ENCODE measurements at regions not wholly inside any gene's neighbourhood (a gene's known extent, or its start where the extent isn't known, plus 50 kb on each side); places are given as distances from the start of the nearest gene placed in this dataset.

- H3K27ac Mint-ChIP-seq: no peak overlapping the region
- Histone ChIP-seq H3K9me3 (ENCODE audit: control insufficient read depth in 1 of 2, low read length in 2 of 2) (no peaks in the 10 kb centered on the region), H3K27ac (ENCODE audit: low read depth, low read length) (no peak overlapping the region), H3K4me1 (ENCODE audit: insufficient read depth, low read length) (no peaks in the 10 kb centered on the region), H3K27me3 (ENCODE audit: insufficient read depth, low read length) (no peaks in the 10 kb centered on the region), H3K4me3 (ENCODE audit: low read length in 2 of 2) (no peak overlapping the region), H3K36me3 (ENCODE audit: insufficient read depth, low read length) (no peaks in the 10 kb centered on the region)
- DNase-seq: no peak
- H3K36me3 Mint-ChIP-seq: no peaks in the 10 kb centered on the region
- peaks cover 0 to 8% (median under 1%) of the 10 kb centered on the region in 8 donors for H3K9me3 Mint-ChIP-seq
- CTCF ChIA-PET (ENCODE audit: partially characterized antibody): no interaction called here
- H3K4me1 Mint-ChIP-seq: no peaks in the 10 kb centered on the region
- peaks cover 0 to 2% of the 10 kb centered on the region in 2 donors for H3K27me3 Mint-ChIP-seq
- no peak overlapping the region for H3K4me3 Mint-ChIP-seq
- intact Hi-C loops (cut with micrococcal nuclease): no loop called here
- POLR2A ChIA-PET (ENCODE audit: partially characterized antibody): no interaction called here
These were observed 264.4 kb downstream of the UQCRFS1 start for GRCh38 chr19:28948566-28948965.

DNA sequence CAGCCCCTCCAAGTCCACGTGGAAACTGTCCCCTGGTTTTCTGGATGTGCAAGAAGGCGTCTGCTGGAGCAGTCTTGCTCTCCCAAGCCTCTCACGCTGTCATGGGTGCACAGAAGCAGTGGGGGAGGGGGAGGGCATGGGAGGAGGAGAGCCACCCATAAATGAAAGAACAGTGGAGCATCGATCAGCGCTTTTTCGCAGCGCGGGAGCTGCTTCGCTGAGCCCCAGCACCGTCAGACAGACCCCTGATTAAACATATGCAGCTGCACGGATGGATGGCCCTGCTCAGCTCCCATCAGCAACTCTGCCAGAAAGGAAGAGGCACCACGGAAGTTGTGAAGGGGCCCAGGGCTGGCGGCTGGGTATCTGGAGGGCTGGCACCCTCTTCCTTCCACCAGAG lies 264.9 kb downstream of the UQCRFS1 start:
- no peak for DNase-seq
- no peak overlapping the region for H3K4me3 Mint-ChIP-seq
- H3K36me3 Mint-ChIP-seq: no peaks in the 10 kb centered on the region
- H3K4me1 Mint-ChIP-seq: no peaks in the 10 kb centered on the region
- H3K27ac Mint-ChIP-seq: no peak overlapping the region
- Histone ChIP-seq H3K4me3 (ENCODE audit: low read length in 2 of 2) (no peak overlapping the region), H3K27ac (ENCODE audit: low read depth, low read length) (no peak overlapping the region), H3K36me3 (ENCODE audit: insufficient read depth, low read length) (no peaks in the 10 kb centered on the region), H3K9me3 (ENCODE audit: control insufficient read depth in 1 of 2, low read length in 2 of 2) (no peaks in the 10 kb centered on the region), H3K27me3 (ENCODE audit: insufficient read depth, low read length) (no peaks in the 10 kb centered on the region), H3K4me1 (ENCODE audit: insufficient read depth, low read length) (no peaks in the 10 kb centered on the region)
- peaks cover 0 to 4% (median under 1%) of the 10 kb centered on the region in 8 donors for H3K9me3 Mint-ChIP-seq
- POLR2A ChIA-PET (ENCODE audit: partially characterized antibody): no interaction called here
- CTCF ChIA-PET (ENCODE audit: partially characterized antibody): no interaction called here
- peaks cover 0 to 2% of the 10 kb centered on the region in 2 donors for H3K27me3 Mint-ChIP-seq
- intact Hi-C loops (cut with micrococcal nuclease): no loop called here

GRCh38 chr19:28943651-28944050 lies 269.3 kb downstream of the UQCRFS1 start:
- ChIA-PET CTCF (ENCODE audit: partially characterized antibody) (no interaction called here), POLR2A (ENCODE audit: partially characterized antibody) (no interaction called here)
- peaks cover 0 to 4% of the 10 kb centered on the region in 2 donors for H3K27me3 Mint-ChIP-seq
- Histone ChIP-seq H3K4me3 (ENCODE audit: low read length in 2 of 2) (no peak overlapping the region), H3K27ac (ENCODE audit: low read depth, low read length) (no peak overlapping the region), H3K36me3 (ENCODE audit: insufficient read depth, low read length) (no peaks in the 10 kb centered on the region), H3K4me1 (ENCODE audit: insufficient read depth, low read length) (no peaks in the 10 kb centered on the region), H3K9me3 (ENCODE audit: control insufficient read depth in 1 of 2, low read length in 2 of 2) (no peaks in the 10 kb centered on the region), H3K27me3 (ENCODE audit: insufficient read depth, low read length) (no peaks in the 10 kb centered on the region)
- no peaks in the 10 kb centered on the region for H3K36me3 Mint-ChIP-seq
- intact Hi-C loops (cut with micrococcal nuclease): no loop called here
- DNase-seq: no peak
- H3K4me3 Mint-ChIP-seq: no peak overlapping the region
- no peak overlapping the region for H3K27ac Mint-ChIP-seq
- peaks cover 0 to 11% (median under 1%) of the 10 kb centered on the region in 8 donors for H3K9me3 Mint-ChIP-seq
- H3K4me1 Mint-ChIP-seq: no peaks in the 10 kb centered on the region

- Histone ChIP-seq H3K9me3 (ENCODE audit: control insufficient read depth in 1 of 2, low read length in 2 of 2) (no peaks in the 10 kb centered on the region), H3K27me3 (ENCODE audit: insufficient read depth, low read length) (no peaks in the 10 kb centered on the region), H3K27ac (ENCODE audit: low read depth, low read length) (no peak overlapping the region), H3K36me3 (ENCODE audit: insufficient read depth, low read length) (no peaks in the 10 kb centered on the region), H3K4me1 (ENCODE audit: insufficient read depth, low read length) (no peaks in the 10 kb centered on the region), H3K4me3 (ENCODE audit: low read length in 2 of 2) (no peak overlapping the region)
- Mint-ChIP-seq H3K4me1 (no peaks in the 10 kb centered on the region), H3K36me3 (no peaks in the 10 kb centered on the region), H3K27me3 (peaks cover 0 to 4% of the 10 kb centered on the region in 2 donors), H3K9me3 (peaks cover 0 to 11% (median 3%) of the 10 kb centered on the region in 8 donors), H3K4me3 (no peak overlapping the region), H3K27ac (no peak overlapping the region)
- intact Hi-C loops (cut with micrococcal nuclease): no loop called here
- ChIA-PET POLR2A (ENCODE audit: partially characterized antibody) (no interaction called here), CTCF (ENCODE audit: partially characterized antibody) (no interaction called here)
- no peak for DNase-seq
These were observed 271.1 kb downstream of the UQCRFS1 start for GRCh38 chr19:28941833-28942232.

DNA sequence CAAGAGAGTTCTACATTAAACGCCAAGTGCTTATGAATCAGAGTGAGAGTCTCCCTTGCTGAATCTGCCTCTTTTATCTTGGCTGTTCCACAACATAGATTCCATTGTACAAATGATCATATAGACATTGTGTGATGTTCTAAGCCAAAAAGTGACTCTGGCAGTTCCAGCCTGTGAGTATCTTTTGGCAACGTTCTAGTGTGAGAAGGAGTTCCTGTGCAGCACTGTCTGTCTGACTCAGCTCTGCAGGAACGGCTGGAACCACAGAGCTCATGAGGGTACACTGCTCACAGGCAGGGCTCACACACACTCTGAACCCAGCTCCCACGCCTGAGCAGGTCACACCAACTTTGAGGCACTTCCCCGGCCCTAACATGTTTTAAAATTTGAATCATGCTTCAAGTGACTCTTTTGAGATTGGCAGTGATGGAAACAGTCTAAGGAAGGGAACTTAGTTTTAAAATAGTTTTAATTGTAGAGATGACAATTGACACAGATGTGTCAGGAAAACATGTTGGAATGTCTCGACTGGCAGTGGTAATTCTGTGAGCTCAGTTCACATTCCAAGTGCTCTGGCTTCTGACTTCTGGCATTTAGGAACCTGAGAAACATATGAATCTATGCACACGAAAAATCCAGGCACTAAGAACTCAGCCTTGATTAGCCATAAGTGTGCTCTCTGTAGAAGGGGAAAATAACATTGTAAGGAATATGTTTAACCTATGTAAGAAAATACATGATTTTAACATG lies 272.0 kb downstream of the UQCRFS1 start:
- H3K4me1 ChIP-seq (ENCODE audit: insufficient read depth, low read length): no peaks in the 10 kb centered on the region
- ChIA-PET CTCF (ENCODE audit: partially characterized antibody) (no interaction called here), POLR2A (ENCODE audit: partially characterized antibody) (no interaction called here)
- H3K27me3 Mint-ChIP-seq: peaks cover 0 to 4% of the 10 kb centered on the region in 2 donors
- no peak overlapping the region for H3K4me3 ChIP-seq (ENCODE audit: low read length in 2 of 2)
- intact Hi-C loops (cut with micrococcal nuclease): no loop called here
- H3K36me3 Mint-ChIP-seq: no peaks in the 10 kb centered on the region
- no peak overlapping the region for H3K27ac ChIP-seq (ENCODE audit: low read depth, low read length)
- no peak for DNase-seq
- peaks cover 0 to 11% (median 3%) of the 10 kb centered on the region in 8 donors for H3K9me3 Mint-ChIP-seq
- H3K4me1 Mint-ChIP-seq: no peaks in the 10 kb centered on the region
- H3K9me3 ChIP-seq (ENCODE audit: control insufficient read depth in 1 of 2, low read length in 2 of 2): no peaks in the 10 kb centered on the region
- H3K27me3 ChIP-seq (ENCODE audit: insufficient read depth, low read length): no peaks in the 10 kb centered on the region
- H3K4me3 Mint-ChIP-seq: no peak overlapping the region
- no peak overlapping the region for H3K27ac Mint-ChIP-seq
- no peaks in the 10 kb centered on the region for H3K36me3 ChIP-seq (ENCODE audit: insufficient read depth, low read length)

DNA sequence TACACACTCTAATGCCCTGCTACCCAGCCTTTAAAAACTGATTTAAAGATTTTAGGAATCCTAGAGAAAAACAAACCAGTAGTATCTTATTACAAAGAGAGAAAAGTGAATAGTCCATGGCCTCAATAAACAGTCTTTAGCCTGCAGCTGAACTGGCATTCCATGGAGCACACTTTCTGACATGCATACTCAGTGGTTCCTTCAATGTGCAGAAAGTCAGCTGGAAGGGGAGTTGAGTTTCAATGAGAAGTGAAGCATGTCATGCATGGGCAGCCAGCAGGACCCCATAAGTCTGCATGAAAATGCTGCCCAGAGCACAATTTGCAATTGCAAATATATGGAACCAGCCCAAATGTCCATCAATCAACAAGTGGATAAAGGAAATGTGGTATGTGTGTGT lies 273.7 kb downstream of the UQCRFS1 start:
- ChIA-PET CTCF (ENCODE audit: partially characterized antibody) (no interaction called here), POLR2A (ENCODE audit: partially characterized antibody) (no interaction called here)
- peaks cover 0 to 8% (median 3%) of the 10 kb centered on the region in 8 donors for H3K9me3 Mint-ChIP-seq
- no peaks in the 10 kb centered on the region for H3K36me3 Mint-ChIP-seq
- H3K4me1 ChIP-seq (ENCODE audit: insufficient read depth, low read length): no peaks in the 10 kb centered on the region
- H3K36me3 ChIP-seq (ENCODE audit: insufficient read depth, low read length): no peaks in the 10 kb centered on the region
- peaks cover 1 to 4% of the 10 kb centered on the region in 2 donors for H3K27me3 Mint-ChIP-seq
- DNase-seq: no peak
- intact Hi-C loops (cut with micrococcal nuclease): no loop called here
- no peaks in the 10 kb centered on the region for H3K27me3 ChIP-seq (ENCODE audit: insufficient read depth, low read length)
- no peak overlapping the region for H3K27ac Mint-ChIP-seq
- no peak overlapping the region for H3K4me3 Mint-ChIP-seq
- H3K9me3 ChIP-seq (ENCODE audit: control insufficient read depth in 1 of 2, low read length in 2 of 2): no peaks in the 10 kb centered on the region
- H3K4me3 ChIP-seq (ENCODE audit: low read length in 2 of 2): no peak overlapping the region
- no peak overlapping the region for H3K27ac ChIP-seq (ENCODE audit: low read depth, low read length)
- no peaks in the 10 kb centered on the region for H3K4me1 Mint-ChIP-seq

DNA sequence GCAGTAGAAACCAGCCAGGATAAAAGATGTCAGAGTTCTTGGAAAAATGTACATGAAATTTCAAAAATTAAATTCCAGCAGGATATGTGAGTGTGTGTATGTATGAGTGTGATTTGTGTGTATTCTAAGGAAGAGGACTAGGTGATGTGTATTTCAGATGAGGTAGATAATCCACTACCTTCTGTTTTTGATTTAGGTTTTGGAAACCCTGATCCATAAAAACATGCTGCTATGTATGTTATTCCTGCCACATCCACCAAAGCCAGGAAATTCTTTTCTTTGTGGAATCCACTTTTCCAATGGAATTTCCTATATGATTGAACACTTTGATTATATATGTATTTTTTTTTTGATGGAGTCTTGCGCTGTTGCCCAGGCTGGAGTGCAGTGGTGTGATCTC lies 276.9 kb downstream of the UQCRFS1 start:
- Mint-ChIP-seq H3K9me3 (peaks cover 0 to 12% (median 5%) of the 10 kb centered on the region in 8 donors), H3K36me3 (no peaks in the 10 kb centered on the region), H3K27ac (no peak overlapping the region), H3K27me3 (peaks cover 1 to 4% of the 10 kb centered on the region in 2 donors), H3K4me1 (no peaks in the 10 kb centered on the region), H3K4me3 (no peak overlapping the region)
- Histone ChIP-seq H3K27me3 (ENCODE audit: insufficient read depth, low read length) (no peaks in the 10 kb centered on the region), H3K4me3 (ENCODE audit: low read length in 2 of 2) (no peak overlapping the region), H3K27ac (ENCODE audit: low read depth, low read length) (no peak overlapping the region), H3K36me3 (ENCODE audit: insufficient read depth, low read length) (no peaks in the 10 kb centered on the region), H3K9me3 (ENCODE audit: control insufficient read depth in 1 of 2, low read length in 2 of 2) (no peaks in the 10 kb centered on the region), H3K4me1 (ENCODE audit: insufficient read depth, low read length) (no peaks in the 10 kb centered on the region)
- POLR2A ChIA-PET (ENCODE audit: partially characterized antibody): no interaction called here
- intact Hi-C loops (cut with micrococcal nuclease): no loop called here
- CTCF ChIA-PET (ENCODE audit: partially characterized antibody): no interaction called here
- DNase-seq: no peak
